H1 (cell line): ENCODE measurements at regions not wholly inside any gene's neighbourhood (a gene's known extent, or its start where the extent isn't known, plus 50 kb on each side); places are given as distances from the start of the nearest gene placed in this dataset.

Experiments used
- CTCF ChIA-PET: fragments of 300-600 bp; sonication (Branson Sonifier 250); formaldehyde crosslinking; loops from one replicate; lab custom pipeline; 2021; ENCODE audit not compliant: partially characterized antibody; lab: Charles Lee
- POLR2A ChIA-PET: fragments of 300-600 bp; sonication (Branson Sonifier 250); formaldehyde crosslinking; loops from one replicate; lab custom pipeline; 2021; ENCODE audit warnings: inconsistent platforms; ENCODE audit not compliant: partially characterized antibody; lab: Charles Lee
- DNase-seq, 2 experiments: peaks; one replicate each; pipeline versions ENCODE4 v3.0.0 to v3.0.0-alpha.2; 2010 to 2022; ENCODE audit warnings: low spot score in 2 of 2, low read depth in 1 of 2, mixed read lengths in 1 of 2
- FAIRE-seq: peaks from 2 replicates; lab custom pipeline; 2011; peaks lifted over from hg19 to GRCh38; lab: Jason Lieb, UNC
- H2AFZ ChIP-seq: 2 replicates; pipeline ENCODE4 v1.8.1; 2012; ENCODE audit warnings: low read length, inconsistent platforms
- H2AK5ac ChIP-seq: 2 replicates; pipeline ENCODE4 v1.6.1; 2013; ENCODE audit warnings: low read depth, low read length
- H2BK120ac ChIP-seq: replicated peaks from 2 replicates; pipeline ENCODE3; 2013; ENCODE audit warnings: low read depth, low read length, inconsistent platforms
- H2BK12ac ChIP-seq: 2 replicates; pipeline ENCODE4 v1.6.1; 2013; ENCODE audit warnings: low read depth, low read length
- H2BK15ac ChIP-seq: 2 replicates; pipeline ENCODE4 v1.6.1; 2013; ENCODE audit warnings: low read length
- H2BK20ac ChIP-seq: 2 replicates; pipeline ENCODE4 v1.6.1; 2013; ENCODE audit warnings: low read length
- H2BK5ac ChIP-seq: 2 replicates; pipeline ENCODE4 v1.6.1; 2013; ENCODE audit warnings: low read depth, low read length
- H3K14ac ChIP-seq: 2 replicates; pipeline ENCODE4 v1.6.1; 2013; ENCODE audit warnings: inconsistent platforms; ENCODE audit not compliant: insufficient read length
- H3K18ac ChIP-seq: 2 replicates; pipeline ENCODE4 v1.6.1; 2013; ENCODE audit warnings: low read length; ENCODE audit errors: extremely low read depth
- H3K23ac ChIP-seq: 2 replicates; pipeline ENCODE4 v1.6.1; 2013; ENCODE audit warnings: inconsistent platforms; ENCODE audit not compliant: insufficient read length
- H3K23me2 ChIP-seq: 2 replicates; pipeline ENCODE4 v1.6.1; 2013; ENCODE audit warnings: low read depth, low read length
- H3K27ac ChIP-seq: 2 replicates; pipeline ENCODE4 v1.6.1; 2011; ENCODE audit warnings: low read depth, low read length, inconsistent platforms
- H3K27me3 ChIP-seq, 4 experiments: replicated peaks in 1 of 4; 1 replicate in 1 of 4; 2 replicates in 3 of 4; pipeline versions ENCODE4 v1.6.1 to v1.8.1; 2011 to 2013; ENCODE audit warnings: low read length in 3 of 4, mild to moderate bottlenecking in 3 of 4, inconsistent platforms in 2 of 4, mixed read lengths in 2 of 4, moderate library complexity in 1 of 4; ENCODE audit not compliant: control insufficient read depth in 3 of 4, insufficient read depth in 3 of 4; ENCODE audit errors: extremely low read depth in 1 of 4
- H3K36me3 ChIP-seq, 4 experiments: 2 replicates each; pipeline versions ENCODE4 v1.6.1 to v1.8.1; 2011 to 2013; ENCODE audit warnings: mild to moderate bottlenecking in 4 of 4, low read length in 3 of 4, moderate library complexity in 2 of 4, control low read depth in 1 of 4, inconsistent platforms in 1 of 4; ENCODE audit not compliant: insufficient read depth in 4 of 4, control insufficient read depth in 2 of 4
- H3K4ac ChIP-seq: replicated peaks from 2 replicates; pipeline ENCODE3; 2013; ENCODE audit warnings: low read length, low read depth, mixed read lengths, inconsistent platforms; ENCODE audit not compliant: insufficient read length
- H3K4me1 ChIP-seq, 4 experiments: replicated peaks in 1 of 4; 1 replicate in 1 of 4; 2 replicates in 3 of 4; pipeline versions ENCODE4 v1.6.1 to v1.8.1; 2011 to 2013; ENCODE audit warnings: low read length in 3 of 4, inconsistent platforms in 2 of 4, mixed read lengths in 1 of 4; ENCODE audit not compliant: insufficient read depth in 4 of 4, control insufficient read depth in 3 of 4
- H3K4me2 ChIP-seq, 2 experiments: 2 replicates each; pipeline versions ENCODE4 v1.6.1 to v1.8.1; 2011 to 2013; ENCODE audit warnings: low read depth in 2 of 2, low read length in 2 of 2, control low read depth in 1 of 2, inconsistent platforms in 1 of 2, mild to moderate bottlenecking in 1 of 2; ENCODE audit not compliant: insufficient read depth in 1 of 2
- H3K4me3 ChIP-seq, 4 experiments: fragments of 200-600, 300-600 bp in 1 of 4; sonication (generic), shearing (Covaris generic), sonication (Bioruptor Twin) in 1 of 4; 2 replicates each; pipeline versions ENCODE4 v1.5.1 to v1.8.1; 2011 to 2016; ENCODE audit warnings: low read length in 4 of 4, low read depth in 3 of 4, control low read depth in 2 of 4, inconsistent platforms in 2 of 4, mild to moderate bottlenecking in 2 of 4, mixed read lengths in 1 of 4, moderate library complexity in 1 of 4; ENCODE audit not compliant: insufficient read depth in 2 of 4; ENCODE audit errors: extremely low read depth in 1 of 4
- H3K56ac ChIP-seq: replicated peaks from 2 replicates; pipeline ENCODE3; 2013; ENCODE audit warnings: low read depth, mild to moderate bottlenecking, mixed read lengths, low read length, inconsistent platforms; ENCODE audit not compliant: insufficient read length
- H3K79me1 ChIP-seq: 2 replicates; pipeline ENCODE4 v1.6.1; 2013; ENCODE audit warnings: low read depth, low read length, control low read depth
- H3K79me2 ChIP-seq, 2 experiments: 2 replicates each; pipeline versions ENCODE4 v1.6.1 to v1.8.1; 2012 to 2013; ENCODE audit warnings: low read length in 2 of 2, mild to moderate bottlenecking in 2 of 2, inconsistent platforms in 1 of 2; ENCODE audit not compliant: insufficient read depth in 2 of 2, control insufficient read depth in 1 of 2
- H3K9ac ChIP-seq, 4 experiments: replicated peaks in 1 of 4; 1 replicate in 1 of 4; 2 replicates in 3 of 4; pipeline versions ENCODE4 v1.6.1 to v1.8.1; 2011 to 2013; ENCODE audit warnings: low read depth in 3 of 4, low read length in 3 of 4, control low read depth in 2 of 4, mild to moderate bottlenecking in 2 of 4, moderate library complexity in 2 of 4, inconsistent platforms in 1 of 4; ENCODE audit errors: extremely low read depth in 1 of 4
- H3K9me3 ChIP-seq, 2 experiments: 2 replicates each; pipeline versions ENCODE4 v1.6.1 to v1.8.1; 2012 to 2013; ENCODE audit warnings: mild to moderate bottlenecking in 2 of 2, moderate library complexity in 2 of 2, control low read depth in 1 of 2, inconsistent platforms in 1 of 2, low read depth in 1 of 2, low read length in 1 of 2, mixed read lengths in 1 of 2; ENCODE audit not compliant: insufficient read depth in 2 of 2
- H4K20me1 ChIP-seq, 2 experiments: replicated peaks in 1 of 2; 2 replicates each; pipeline versions ENCODE3 to v1.8.1; 2011 to 2013; ENCODE audit warnings: inconsistent platforms in 2 of 2, low read length in 2 of 2, mild to moderate bottlenecking in 1 of 2; ENCODE audit not compliant: insufficient read depth in 2 of 2, control insufficient read depth in 1 of 2
- H4K5ac ChIP-seq: 2 replicates; pipeline ENCODE4 v1.6.1; 2013; ENCODE audit warnings: low read length, low read depth, mixed read lengths, inconsistent platforms; ENCODE audit not compliant: insufficient read length
- H4K8ac ChIP-seq: 2 replicates; pipeline ENCODE4 v1.8.0; 2013; ENCODE audit warnings: mild to moderate bottlenecking, moderate library complexity, low read length, inconsistent platforms; ENCODE audit not compliant: insufficient read depth; ENCODE audit errors: extremely low read depth
- H4K91ac ChIP-seq: replicated peaks from 2 replicates; pipeline ENCODE3; 2013; ENCODE audit warnings: low read length, mixed read lengths, inconsistent platforms; ENCODE audit not compliant: insufficient read length
- BRCA1 ChIP-seq: IDR thresholded peaks from 2 replicates; pipeline ENCODE4 v1.6.1; 2012; ENCODE audit warnings: low read depth, low read length, improper control_type of control experiment
- CBX8 ChIP-seq: fragments of 300-800, 300-1000 bp; sonication (generic); IDR thresholded peaks from 2 replicates; pipeline ENCODE4 v1.7.1; 2016; ENCODE audit warnings: low read depth, low read length, borderline replicate concordance
- GTF2F1 ChIP-seq: IDR thresholded peaks from 2 replicates; pipeline ENCODE4 v1.6.1; 2012; ENCODE audit warnings: low read depth, low read length, improper control_type of control experiment, borderline replicate concordance
- JUND ChIP-seq: IDR thresholded peaks from 2 replicates; pipeline ENCODE4 v1.6.1; 2011; ENCODE audit warnings: mild to moderate bottlenecking, improper control_type of control experiment, low read length
- KDM1A ChIP-seq: fragments of 200-600, 300-600 bp; sonication (generic); IDR thresholded peaks from 2 replicates; pipeline ENCODE4 v1.7.1; 2016; ENCODE audit warnings: mild to moderate bottlenecking, low read length, borderline replicate concordance
- NANOG ChIP-seq: IDR thresholded peaks from 2 replicates; pipeline ENCODE4 v1.6.1; 2011; ENCODE audit warnings: low read length, low read depth, mild to moderate bottlenecking, inconsistent platforms; ENCODE audit not compliant: insufficient read depth, poor library complexity, severe bottlenecking
- SP1 ChIP-seq: IDR thresholded peaks from 2 replicates; pipeline ENCODE4 v1.6.1; 2011; ENCODE audit warnings: low read depth, low read length
- TAF7 ChIP-seq: optimal IDR thresholded peaks from 2 replicates; pipeline ENCODE3; 2011; ENCODE audit warnings: low read depth, mild to moderate bottlenecking, inconsistent platforms, low read length, moderate library complexity, borderline replicate concordance
- WGBS, 2 experiments: shearing (Covaris generic) in 1 of 2; methylation state at CpG; one replicate each; pipeline versions ENCODE4 v1.1.6 to v1.1.7; 2013 to 2015; ENCODE audit warnings: low lambda C conversion rate in 2 of 2, mixed read lengths in 2 of 2, inconsistent platforms in 1 of 2, low coverage in 1 of 2, missing lambda C conversion rate in 1 of 2; ENCODE audit not compliant: insufficient replicate concordance in 2 of 2, insufficient coverage in 1 of 2, insufficient read length in 1 of 2; ENCODE audit errors: extremely low coverage in 1 of 2, missing lambda C conversion rate in 1 of 2; 5-methylcytosine and 5-hydroxymethylcytosine counted together

- peaks cover 0 to 9% of the 10 kb centered on the region in 2 experiments; a peak in 1 of 4 replicates for H3K79me2 ChIP-seq
- no peak overlapping the region for H3K4me2 ChIP-seq
- no peak for DNase-seq
- no peak overlapping the region for H3K4me3 ChIP-seq
- no peak overlapping the region for H2BK20ac ChIP-seq
- no peak overlapping the region for H2BK120ac ChIP-seq
- H3K56ac ChIP-seq = no peak overlapping the region
- H3K36me3 ChIP-seq = no peaks in the 10 kb centered on the region
- no peak overlapping the region for H4K8ac ChIP-seq
- H3K27ac ChIP-seq = no peak overlapping the region
- H3K18ac ChIP-seq = no peak overlapping the region
- ChIA-PET CTCF (no interaction called here), POLR2A (no interaction called here)
- H4K5ac ChIP-seq = no peak overlapping the region
- no peak overlapping the region for H3K23ac ChIP-seq
- no peak overlapping the region for H2AFZ ChIP-seq
- no peak overlapping the region for H4K91ac ChIP-seq
- 94% methylated on average over 4 of the region's 5 CpGs; no CpG with 5 or more reads in 1 of the 2 experiments for WGBS, 2 experiments
- H2BK15ac ChIP-seq = no peak overlapping the region
- FAIRE-seq = no peak
- no peak overlapping the region for H2AK5ac ChIP-seq
- no peaks in the 10 kb centered on the region for H3K27me3 ChIP-seq
- H3K23me2 ChIP-seq = peaks cover 11% of the 10 kb centered on the region; the same call in 1 of the 2 replicates
- H3K9me3 ChIP-seq = peaks cover 0 to 7% of the 10 kb centered on the region in 2 experiments; a peak in 1 of 4 replicates
- H3K4me1 ChIP-seq = no peaks in the 10 kb centered on the region
- H3K9ac ChIP-seq = no peak overlapping the region
- TF ChIP-seq BRCA1 = no peak
- no peak for TF ChIP-seq GTF2F1
- TF ChIP-seq CBX8 = no peak
- no peak for TF ChIP-seq JUND
- no peak for TF ChIP-seq SP1
- no peak for TF ChIP-seq NANOG
- TF ChIP-seq TAF7 = no peak
- no peak for TF ChIP-seq KDM1A
- no peak overlapping the region for H3K4ac ChIP-seq
- no peak overlapping the region for H2BK5ac ChIP-seq
- no peak overlapping the region for H3K14ac ChIP-seq
- peaks cover 0 to 8% of the 10 kb centered on the region in 2 experiments for H4K20me1 ChIP-seq
- H2BK12ac ChIP-seq = no peak overlapping the region
- peaks cover 2% of the 10 kb centered on the region; the same call in 1 of the 2 replicates for H3K79me1 ChIP-seq
Measured at GRCh38 chr20:23186808-23187207, 100.7 kb upstream of the CD93 start.
